CD4-positive, alpha-beta T cell treated with Interleukin-2 at 100 ng/mL for 4 hours (primary cell): ENCODE measurements at regions not wholly inside any gene's neighbourhood (a gene's known extent, or its start where the extent isn't known, plus 50 kb on each side); places are given as distances from the start of the nearest gene placed in this dataset.

ENCODE experiments used
- DNase-seq: peaks from one replicate; pipeline ENCODE4 v3.0.0-alpha.2; 2020; ENCODE audit warnings: low spot score

GRCh38 chr3:56985460-56985859 lies 75.0 kb upstream of the SPATA12 start:
- no peak for DNase-seq

GRCh38 chr3:56983427-56983826 lies 77.0 kb upstream of the SPATA12 start:
- no peak for DNase-seq

GRCh38 chr3:56981445-56982230 lies 78.8 kb upstream of the SPATA12 start:
- DNase-seq: no peak

GRCh38 chr3:56980798-56981390 lies 79.6 kb upstream of the SPATA12 start:
- peak; percentile 63 for DNase-seq

GRCh38 chr3:56980243-56980642 lies 80.2 kb upstream of the SPATA12 start:
- DNase-seq: no peak

GRCh38 chr3:56979791-56980190 lies 80.7 kb upstream of the SPATA12 start:
- no peak for DNase-seq

- no peak for DNase-seq
Measured at GRCh38 chr3:56977561-56977889, 82.9 kb upstream of the SPATA12 start.

- no peak for DNase-seq
Measured at GRCh38 chr3:56976651-56977560, 83.6 kb upstream of the SPATA12 start.

- no peak for DNase-seq
Measured at GRCh38 chr3:56975567-56975966, 84.9 kb upstream of the SPATA12 start.

- no peak for DNase-seq
Measured at GRCh38 chr3:56974247-56974930, 86.1 kb upstream of the SPATA12 start.

- DNase-seq: no peak
Measured at GRCh38 chr3:56971816-56972215, 88.6 kb upstream of the SPATA12 start.

GRCh38 chr3:56971261-56971660 lies 89.2 kb upstream of the SPATA12 start:
- no peak for DNase-seq

GRCh38 chr3:56970461-56970879 lies 90.0 kb upstream of the SPATA12 start:
- no peak for DNase-seq

GRCh38 chr3:56969851-56970250 lies 90.6 kb upstream of the SPATA12 start:
- no peak for DNase-seq

- DNase-seq: no peak
Measured at GRCh38 chr3:56966509-56966908, 94.0 kb upstream of the SPATA12 start.

- DNase-seq: no peak
Measured at GRCh38 chr3:56966104-56966503, 94.4 kb upstream of the SPATA12 start.

GRCh38 chr3:56962922-56963321 lies 97.5 kb upstream of the SPATA12 start:
- DNase-seq: no peak

GRCh38 chr3:56962206-56962605 lies 98.3 kb upstream of the SPATA12 start:
- no peak for DNase-seq

- no peak for DNase-seq
Measured at GRCh38 chr3:56960234-56960917, 100.1 kb upstream of the SPATA12 start.

GRCh38 chr3:56958879-56959278 lies 101.6 kb upstream of the SPATA12 start:
- no peak for DNase-seq

GRCh38 chr3:56957522-56957921 lies 102.9 kb upstream of the SPATA12 start:
- DNase-seq: no peak

- no peak for DNase-seq
Measured at GRCh38 chr3:56956906-56957305, 103.6 kb upstream of the SPATA12 start.
